Neural cell (in vitro differentiated cells): ENCODE measurements at regions not wholly inside any gene's neighbourhood (a gene's known extent, or its start where the extent isn't known, plus 50 kb on each side); places are given as distances from the start of the nearest gene placed in this dataset.
A peak's percentile ranks its signal among the peaks of the same experiment; 100 is the strongest.

Experiments
- H2AFZ ChIP-seq: fragments of 200-600, 300-800 bp; sonication (generic), shearing (Covaris generic); 2 replicates; pipeline ENCODE4 v1.6.0; 2014; ENCODE audit warnings: low read depth, mild to moderate bottlenecking, antibody characterized with exemption, low read length, moderate library complexity
- H3F3A ChIP-seq: fragments of 200-600 bp; shearing (Covaris generic); 2 replicates; pipeline ENCODE4 v1.6.1; 2016; ENCODE audit warnings: mild to moderate bottlenecking, moderate library complexity, mixed read lengths, antibody characterized with exemption, low read length; ENCODE audit not compliant: insufficient read depth, poor library complexity, severe bottlenecking
- H3K27ac ChIP-seq: fragments of 200-600, 300-800 bp; sonication (generic), shearing (Covaris generic); 2 replicates; pipeline ENCODE4 v1.5.1; 2014; ENCODE audit warnings: mild to moderate bottlenecking, low read length, moderate library complexity
- H3K27me3 ChIP-seq: fragments of 300-800, 200-600 bp; sonication (generic), shearing (Covaris generic); 2 replicates; pipeline ENCODE4 v1.6.0; 2014; ENCODE audit warnings: mild to moderate bottlenecking, low read depth, low read length, moderate library complexity; ENCODE audit not compliant: insufficient read depth
- H3K36me3 ChIP-seq: fragments of 300-800, 200-600 bp; sonication (generic), shearing (Covaris generic); 2 replicates; pipeline ENCODE4 v1.5.1; 2014; ENCODE audit warnings: mild to moderate bottlenecking, antibody characterized with exemption, low read length, moderate library complexity; ENCODE audit not compliant: insufficient read depth
- H3K4me2 ChIP-seq: fragments of 300-800, 200-600 bp; sonication (generic), shearing (Covaris generic); 2 replicates; pipeline ENCODE4 v1.6.0; 2014; ENCODE audit warnings: mild to moderate bottlenecking, low read length
- H3K4me3 ChIP-seq: fragments of 300-800, 200-600 bp; sonication (generic), shearing (Covaris generic); 2 replicates; pipeline ENCODE4 v1.5.1; 2014; ENCODE audit warnings: mild to moderate bottlenecking, low read length, moderate library complexity
- H3K79me2 ChIP-seq: fragments of 200-600 bp; shearing (Covaris generic); replicated peaks from 2 replicates; pipeline ENCODE4 v1.6.0; 2014; ENCODE audit warnings: mild to moderate bottlenecking, low read length, moderate library complexity; ENCODE audit not compliant: insufficient read depth
- H3K9ac ChIP-seq: fragments of 300-800, 200-600 bp; sonication (generic), shearing (Covaris generic); 2 replicates; pipeline ENCODE4 v1.6.1; 2016; ENCODE audit warnings: mild to moderate bottlenecking, low read length, mixed read lengths
- H3K9me2 ChIP-seq: fragments of 200-600 bp; shearing (Covaris generic); 2 replicates; pipeline ENCODE4 v1.6.1; 2016; ENCODE audit warnings: mild to moderate bottlenecking, low read length, mixed read lengths; ENCODE audit not compliant: insufficient read depth
- H3K9me3 ChIP-seq: fragments of 200-600, 300-800 bp; sonication (generic), shearing (Covaris generic); 2 replicates; pipeline ENCODE4 v1.6.1; 2016; ENCODE audit warnings: mild to moderate bottlenecking, mixed run types, low read length, moderate library complexity, mixed read lengths
- H4K20me1 ChIP-seq: fragments of 200-600 bp; shearing (Covaris generic); 2 replicates; pipeline ENCODE4 v1.6.1; 2016; ENCODE audit warnings: mild to moderate bottlenecking, mixed run types; ENCODE audit not compliant: insufficient read depth
- EP300 ChIP-seq: fragments of 450-650 bp; conservative IDR thresholded peaks from 2 replicates; pipeline ENCODE4 v1.6.1; 2014; ENCODE audit warnings: antibody characterized with exemption, mild to moderate bottlenecking, moderate library complexity; ENCODE audit not compliant: poor library complexity, severe bottlenecking
- EZH2 ChIP-seq: fragments of 200-600, 300-800 bp; shearing (Covaris generic), sonication (generic); IDR thresholded peaks from 2 replicates; pipeline ENCODE4 v1.6.1; 2014; ENCODE audit warnings: antibody characterized with exemption, low read length, borderline replicate concordance, mild to moderate bottlenecking; ENCODE audit not compliant: insufficient read depth, poor library complexity, severe bottlenecking
- MXI1 ChIP-seq: fragments of 450-650 bp; conservative IDR thresholded peaks from 2 replicates; pipeline ENCODE4 v1.6.1; 2014; ENCODE audit warnings: antibody characterized with exemption, mild to moderate bottlenecking; ENCODE audit not compliant: poor library complexity, severe bottlenecking
- POLR2AphosphoS5 ChIP-seq: IDR thresholded peaks from 2 replicates; pipeline ENCODE4 v1.6.1; 2012
- RAD21 ChIP-seq: fragments of 450-650 bp; conservative IDR thresholded peaks from 2 replicates; pipeline ENCODE4 v1.6.1; 2014; ENCODE audit warnings: antibody characterized with exemption, mild to moderate bottlenecking, moderate library complexity
- SMC3 ChIP-seq: fragments of 450-650 bp; conservative IDR thresholded peaks from 2 replicates; pipeline ENCODE4 v1.6.1; 2014; ENCODE audit warnings: antibody characterized with exemption, mild to moderate bottlenecking, moderate library complexity; ENCODE audit not compliant: poor library complexity
- TAF1 ChIP-seq: IDR thresholded peaks from 2 replicates; pipeline ENCODE4 v1.6.1; 2012; ENCODE audit warnings: low read depth
- TF ChIP-seq, protein P1 (sequence below): IDR thresholded peaks from 2 replicates; pipeline ENCODE4 v1.6.1; 2012; ENCODE audit warnings: borderline replicate concordance
- TF ChIP-seq, protein P2 (sequence below): fragments of 450-650 bp; IDR thresholded peaks from 2 replicates; pipeline ENCODE4 v1.5.1; 2014; ENCODE audit warnings: antibody characterized with exemption, mild to moderate bottlenecking, moderate library complexity; ENCODE audit not compliant: poor library complexity, severe bottlenecking

DNA sequence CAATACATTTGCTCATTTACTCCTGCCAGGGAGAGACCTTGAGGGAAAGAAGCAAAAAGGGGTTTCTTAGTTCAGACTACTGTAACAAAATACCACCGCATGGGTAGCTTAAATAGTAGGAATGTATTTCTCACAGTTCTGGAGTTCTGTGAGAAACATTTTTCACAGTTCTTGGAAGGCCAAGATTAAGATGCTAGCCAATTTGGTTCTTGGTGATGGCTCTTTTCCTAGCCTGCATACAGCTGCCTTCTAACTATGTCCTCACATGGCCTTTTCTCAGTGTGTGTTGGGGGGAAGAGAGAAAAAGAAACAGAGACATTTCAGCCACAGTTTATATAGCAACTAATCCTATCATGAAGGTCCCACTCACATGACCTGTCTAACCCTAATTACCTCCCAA, 1644.7 kb upstream of the C9orf72 start:
- H4K20me1 ChIP-seq, result no peaks in the 10 kb centered on the region
- H3K4me2 ChIP-seq, result no peak overlapping the region
- no peak overlapping the region for H3K27ac ChIP-seq
- no peaks in the 10 kb centered on the region for H3K36me3 ChIP-seq
- H3F3A ChIP-seq, result no peaks in the 10 kb centered on the region
- peaks cover 26% of the 10 kb centered on the region for H3K27me3 ChIP-seq
- H3K4me3 ChIP-seq, result no peak overlapping the region
- H2AFZ ChIP-seq, result no peak overlapping the region
- H3K79me2 ChIP-seq, result no peaks in the 10 kb centered on the region
- TF ChIP-seq, protein P1, sequence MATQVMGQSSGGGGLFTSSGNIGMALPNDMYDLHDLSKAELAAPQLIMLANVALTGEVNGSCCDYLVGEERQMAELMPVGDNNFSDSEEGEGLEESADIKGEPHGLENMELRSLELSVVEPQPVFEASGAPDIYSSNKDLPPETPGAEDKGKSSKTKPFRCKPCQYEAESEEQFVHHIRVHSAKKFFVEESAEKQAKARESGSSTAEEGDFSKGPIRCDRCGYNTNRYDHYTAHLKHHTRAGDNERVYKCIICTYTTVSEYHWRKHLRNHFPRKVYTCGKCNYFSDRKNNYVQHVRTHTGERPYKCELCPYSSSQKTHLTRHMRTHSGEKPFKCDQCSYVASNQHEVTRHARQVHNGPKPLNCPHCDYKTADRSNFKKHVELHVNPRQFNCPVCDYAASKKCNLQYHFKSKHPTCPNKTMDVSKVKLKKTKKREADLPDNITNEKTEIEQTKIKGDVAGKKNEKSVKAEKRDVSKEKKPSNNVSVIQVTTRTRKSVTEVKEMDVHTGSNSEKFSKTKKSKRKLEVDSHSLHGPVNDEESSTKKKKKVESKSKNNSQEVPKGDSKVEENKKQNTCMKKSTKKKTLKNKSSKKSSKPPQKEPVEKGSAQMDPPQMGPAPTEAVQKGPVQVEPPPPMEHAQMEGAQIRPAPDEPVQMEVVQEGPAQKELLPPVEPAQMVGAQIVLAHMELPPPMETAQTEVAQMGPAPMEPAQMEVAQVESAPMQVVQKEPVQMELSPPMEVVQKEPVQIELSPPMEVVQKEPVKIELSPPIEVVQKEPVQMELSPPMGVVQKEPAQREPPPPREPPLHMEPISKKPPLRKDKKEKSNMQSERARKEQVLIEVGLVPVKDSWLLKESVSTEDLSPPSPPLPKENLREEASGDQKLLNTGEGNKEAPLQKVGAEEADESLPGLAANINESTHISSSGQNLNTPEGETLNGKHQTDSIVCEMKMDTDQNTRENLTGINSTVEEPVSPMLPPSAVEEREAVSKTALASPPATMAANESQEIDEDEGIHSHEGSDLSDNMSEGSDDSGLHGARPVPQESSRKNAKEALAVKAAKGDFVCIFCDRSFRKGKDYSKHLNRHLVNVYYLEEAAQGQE, result no peak
- no peak for TF ChIP-seq EP300
- TF ChIP-seq TAF1, result no peak
- TF ChIP-seq MXI1, result no peak
- no peak for TF ChIP-seq EZH2
- no peak for TF ChIP-seq SMC3
- TF ChIP-seq, protein P2, sequence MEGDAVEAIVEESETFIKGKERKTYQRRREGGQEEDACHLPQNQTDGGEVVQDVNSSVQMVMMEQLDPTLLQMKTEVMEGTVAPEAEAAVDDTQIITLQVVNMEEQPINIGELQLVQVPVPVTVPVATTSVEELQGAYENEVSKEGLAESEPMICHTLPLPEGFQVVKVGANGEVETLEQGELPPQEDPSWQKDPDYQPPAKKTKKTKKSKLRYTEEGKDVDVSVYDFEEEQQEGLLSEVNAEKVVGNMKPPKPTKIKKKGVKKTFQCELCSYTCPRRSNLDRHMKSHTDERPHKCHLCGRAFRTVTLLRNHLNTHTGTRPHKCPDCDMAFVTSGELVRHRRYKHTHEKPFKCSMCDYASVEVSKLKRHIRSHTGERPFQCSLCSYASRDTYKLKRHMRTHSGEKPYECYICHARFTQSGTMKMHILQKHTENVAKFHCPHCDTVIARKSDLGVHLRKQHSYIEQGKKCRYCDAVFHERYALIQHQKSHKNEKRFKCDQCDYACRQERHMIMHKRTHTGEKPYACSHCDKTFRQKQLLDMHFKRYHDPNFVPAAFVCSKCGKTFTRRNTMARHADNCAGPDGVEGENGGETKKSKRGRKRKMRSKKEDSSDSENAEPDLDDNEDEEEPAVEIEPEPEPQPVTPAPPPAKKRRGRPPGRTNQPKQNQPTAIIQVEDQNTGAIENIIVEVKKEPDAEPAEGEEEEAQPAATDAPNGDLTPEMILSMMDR, result no peak
- no peak for TF ChIP-seq POLR2AphosphoS5
- TF ChIP-seq RAD21, result no peak
- H3K9me3 ChIP-seq, result no peaks in the 10 kb centered on the region
- no peaks in the 10 kb centered on the region for H3K9me2 ChIP-seq
- no peak overlapping the region for H3K9ac ChIP-seq

DNA sequence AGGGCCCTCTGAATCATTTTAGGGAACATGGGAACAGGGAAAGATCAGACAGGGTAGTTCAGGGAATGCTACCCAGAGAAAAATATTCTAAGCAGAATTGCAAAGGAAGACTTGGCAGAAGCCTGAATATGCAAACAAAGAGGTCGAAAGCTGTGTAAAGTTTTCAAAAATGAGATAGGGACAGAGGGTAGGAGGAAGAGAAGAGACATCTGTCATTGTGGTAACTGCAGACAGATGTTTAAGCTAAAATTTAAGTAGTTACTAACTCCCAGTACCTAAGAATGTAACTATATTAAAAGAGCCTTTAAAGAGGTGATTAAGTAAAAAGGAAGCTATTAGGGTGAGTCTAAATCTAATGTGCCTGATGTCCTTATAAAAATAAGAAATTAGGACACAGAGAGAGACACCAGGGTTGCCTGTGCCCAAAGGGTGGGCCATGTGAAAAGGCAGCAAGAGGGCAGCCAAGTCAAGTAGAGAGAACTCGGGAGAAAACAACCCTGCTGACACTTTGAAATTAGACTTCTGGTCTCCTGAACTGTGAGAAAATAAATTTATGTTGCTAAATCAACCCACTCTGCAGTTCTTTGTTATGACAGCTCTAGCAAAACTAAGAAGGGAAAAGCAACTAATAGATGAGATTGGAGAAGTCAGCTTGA, 1647.4 kb upstream of the C9orf72 start:
- no peaks in the 10 kb centered on the region for H3K9me3 ChIP-seq
- H3K79me2 ChIP-seq, result no peaks in the 10 kb centered on the region
- H3F3A ChIP-seq, result no peaks in the 10 kb centered on the region
- no peaks in the 10 kb centered on the region for H3K36me3 ChIP-seq
- H3K27me3 ChIP-seq, result peaks cover 9% of the 10 kb centered on the region
- no peaks in the 10 kb centered on the region for H3K9me2 ChIP-seq
- no peak overlapping the region for H2AFZ ChIP-seq
- no peak overlapping the region for H3K9ac ChIP-seq
- H4K20me1 ChIP-seq, result no peaks in the 10 kb centered on the region
- no peak overlapping the region for H3K27ac ChIP-seq
- no peak overlapping the region for H3K4me2 ChIP-seq
- no peak overlapping the region for H3K4me3 ChIP-seq
- TF ChIP-seq MXI1 (no peak), EP300 (no peak), TAF1 (no peak), POLR2AphosphoS5 (no peak), RAD21 (peak; percentile 18), SMC3 (no peak)
- TF ChIP-seq, protein P2, result no peak
